AG09309 (cell line): ENCODE measurements at regions not wholly inside any gene's neighbourhood (a gene's known extent, or its start where the extent isn't known, plus 50 kb on each side); places are given as distances from the start of the nearest gene placed in this dataset.
"Not testable (repeated sequence)": the region's sequence is repeated elsewhere in the genome, so short reads cannot be mapped to it uniquely, and the experiment has no call there.

Experiments
- DNase-seq: peaks from one replicate; pipeline ENCODE4 v3.0.0-alpha.2; 2010; ENCODE audit warnings: low read depth
- H3K4me3 ChIP-seq: 2 replicates; pipeline ENCODE4 v1.5.1; 2011; ENCODE audit warnings: mild to moderate bottlenecking, low read depth, low read length, moderate library complexity; ENCODE audit not compliant: control insufficient read depth
- TF ChIP-seq, protein P1 (sequence below): IDR thresholded peaks from 2 replicates; pipeline ENCODE4 v1.5.1; 2011; ENCODE audit warnings: mild to moderate bottlenecking, low read depth, low read length, inconsistent platforms; ENCODE audit not compliant: insufficient read depth, control insufficient read depth; ENCODE audit errors: missing control alignments

DNA sequence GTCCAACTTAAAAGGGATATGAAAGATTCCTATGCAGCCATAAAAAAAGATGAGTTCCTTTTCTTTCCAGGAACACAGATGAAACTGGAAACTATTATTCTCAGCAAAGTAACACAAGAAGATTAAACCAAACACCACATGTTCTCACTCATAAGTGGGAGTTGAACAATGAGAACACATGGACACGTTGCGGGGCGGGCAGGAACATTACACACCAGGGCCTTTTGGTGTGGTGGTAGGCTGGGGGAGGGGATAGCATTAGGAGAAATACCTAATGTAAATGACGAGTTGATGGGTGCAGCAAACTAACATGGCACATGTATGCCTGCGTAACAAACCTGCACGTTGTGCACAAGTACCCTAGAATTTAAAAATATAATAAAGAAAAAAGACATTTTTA is 516.1 kb downstream of the LRRC70 start:
- no peak overlapping the region for H3K4me3 ChIP-seq
- no peak for DNase-seq
- TF ChIP-seq, protein P1, sequence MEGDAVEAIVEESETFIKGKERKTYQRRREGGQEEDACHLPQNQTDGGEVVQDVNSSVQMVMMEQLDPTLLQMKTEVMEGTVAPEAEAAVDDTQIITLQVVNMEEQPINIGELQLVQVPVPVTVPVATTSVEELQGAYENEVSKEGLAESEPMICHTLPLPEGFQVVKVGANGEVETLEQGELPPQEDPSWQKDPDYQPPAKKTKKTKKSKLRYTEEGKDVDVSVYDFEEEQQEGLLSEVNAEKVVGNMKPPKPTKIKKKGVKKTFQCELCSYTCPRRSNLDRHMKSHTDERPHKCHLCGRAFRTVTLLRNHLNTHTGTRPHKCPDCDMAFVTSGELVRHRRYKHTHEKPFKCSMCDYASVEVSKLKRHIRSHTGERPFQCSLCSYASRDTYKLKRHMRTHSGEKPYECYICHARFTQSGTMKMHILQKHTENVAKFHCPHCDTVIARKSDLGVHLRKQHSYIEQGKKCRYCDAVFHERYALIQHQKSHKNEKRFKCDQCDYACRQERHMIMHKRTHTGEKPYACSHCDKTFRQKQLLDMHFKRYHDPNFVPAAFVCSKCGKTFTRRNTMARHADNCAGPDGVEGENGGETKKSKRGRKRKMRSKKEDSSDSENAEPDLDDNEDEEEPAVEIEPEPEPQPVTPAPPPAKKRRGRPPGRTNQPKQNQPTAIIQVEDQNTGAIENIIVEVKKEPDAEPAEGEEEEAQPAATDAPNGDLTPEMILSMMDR: no peak

DNA sequence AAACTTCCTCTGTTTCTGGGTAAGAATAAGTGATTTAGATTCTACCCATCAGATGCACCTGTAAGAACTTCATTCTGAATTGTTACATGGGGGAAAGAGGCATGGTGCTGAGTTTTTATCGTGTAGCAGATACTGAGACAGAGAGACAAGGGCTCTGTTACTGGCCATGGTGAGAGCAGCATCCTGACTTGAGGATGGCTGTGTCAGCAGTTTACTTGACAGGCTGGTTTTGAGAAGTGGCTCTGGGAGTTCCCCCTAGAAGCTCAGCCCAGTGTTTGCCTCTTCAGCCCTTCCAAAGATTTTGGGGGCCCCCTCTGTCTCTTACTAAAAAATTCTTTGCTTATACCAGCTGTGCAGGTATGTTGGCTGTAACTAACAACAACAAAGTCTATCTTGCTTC is 510.5 kb downstream of the LRRC70 start:
- no peak for DNase-seq
- TF ChIP-seq, protein P1: no peak
- H3K4me3 ChIP-seq: no peak overlapping the region

GRCh38 chr5:63085561-63085960 is 506.9 kb downstream of the LRRC70 start:
- TF ChIP-seq, protein P1: no peak
- DNase-seq: no peak
- no peak overlapping the region for H3K4me3 ChIP-seq

DNA sequence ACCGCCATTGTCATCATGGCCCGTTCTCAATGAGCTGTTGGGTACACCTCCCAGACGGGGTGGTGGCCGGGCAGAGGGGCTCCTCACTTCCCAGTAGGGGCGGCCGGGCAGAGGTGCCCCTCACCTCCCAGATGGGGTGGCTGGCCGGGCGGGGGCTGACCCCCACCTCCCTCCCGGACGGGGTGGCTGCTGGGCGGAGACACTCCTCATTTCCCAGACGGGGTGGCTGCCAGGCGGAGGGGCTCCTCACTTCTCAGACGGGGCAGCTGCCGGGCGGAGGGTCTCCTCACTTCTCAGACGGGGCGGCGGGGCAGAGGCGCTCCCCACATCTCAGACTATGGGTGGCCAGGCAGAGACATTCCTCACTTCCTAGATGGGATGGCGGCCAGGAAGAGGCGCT is 505.1 kb downstream of the LRRC70 start:
- not testable (repeated sequence) for H3K4me3 ChIP-seq, DNase-seq

DNA sequence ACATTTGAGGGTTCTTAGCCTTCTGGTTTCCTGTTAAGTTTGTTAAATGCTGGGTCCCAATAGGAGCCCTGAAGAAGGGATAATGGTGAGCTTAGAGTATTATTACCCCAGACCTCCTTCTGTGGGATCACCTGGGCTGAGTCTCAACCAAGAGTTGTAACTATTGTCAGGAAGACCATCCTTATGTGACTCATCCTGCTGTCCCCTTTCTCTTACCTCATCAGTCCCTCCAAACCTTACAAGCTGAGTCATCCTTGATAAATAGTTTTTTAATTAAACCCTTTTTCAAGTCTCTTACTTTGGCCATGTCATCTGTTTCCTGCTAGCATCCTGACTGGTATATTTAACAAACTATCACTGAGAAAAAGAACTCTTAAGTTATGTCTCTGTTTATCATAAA is 502.8 kb downstream of the LRRC70 start:
- no peak for DNase-seq
- H3K4me3 ChIP-seq: no peak overlapping the region
- TF ChIP-seq, protein P1: no peak

DNA sequence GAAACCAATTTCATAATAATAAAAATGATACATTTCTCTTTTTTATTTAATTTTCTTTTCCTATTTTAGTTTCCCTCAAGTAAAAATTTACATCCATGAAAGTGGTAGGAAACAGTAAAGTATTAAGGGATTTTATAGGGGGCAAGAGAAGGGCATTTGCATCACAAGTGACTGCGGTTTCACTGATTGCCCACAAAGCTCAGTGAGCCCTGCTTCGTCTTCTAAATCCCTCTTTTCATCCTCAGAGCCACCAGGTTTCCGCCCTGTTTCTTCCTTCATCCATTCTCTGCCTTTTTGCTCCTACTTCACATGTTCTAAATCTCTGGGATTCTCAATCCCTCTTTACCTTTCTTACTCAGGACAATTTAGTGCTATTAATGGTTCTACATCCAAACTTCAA is 491.4 kb downstream of the LRRC70 start:
- DNase-seq: no peak
- TF ChIP-seq, protein P1: no peak
- H3K4me3 ChIP-seq: no peak overlapping the region

- TF ChIP-seq, protein P1: no peak
Observed at GRCh38 chr5:63055421-63055820, 476.8 kb downstream of the LRRC70 start.

More at GRCh38 chr5:63055421-63055820, 476.8 kb downstream of the LRRC70 start:
- DNase-seq: no peak
- H3K4me3 ChIP-seq: no peak overlapping the region
